NAMALWA (cell line): ENCODE measurements at regions not wholly inside any gene's neighbourhood (a gene's known extent, or its start where the extent isn't known, plus 50 kb on each side); places are given as distances from the start of the nearest gene placed in this dataset.
A peak's percentile ranks its signal among the peaks of the same experiment; 100 is the strongest.
"Not testable (repeated sequence)": the region's sequence is repeated elsewhere in the genome, so short reads cannot be mapped to it uniquely, and the experiment has no call there.

Source experiments
- DNase-seq: peaks from one replicate; pipeline ENCODE4 v3.0.0-alpha.2; 2015; ENCODE audit warnings: low spot score

DNA sequence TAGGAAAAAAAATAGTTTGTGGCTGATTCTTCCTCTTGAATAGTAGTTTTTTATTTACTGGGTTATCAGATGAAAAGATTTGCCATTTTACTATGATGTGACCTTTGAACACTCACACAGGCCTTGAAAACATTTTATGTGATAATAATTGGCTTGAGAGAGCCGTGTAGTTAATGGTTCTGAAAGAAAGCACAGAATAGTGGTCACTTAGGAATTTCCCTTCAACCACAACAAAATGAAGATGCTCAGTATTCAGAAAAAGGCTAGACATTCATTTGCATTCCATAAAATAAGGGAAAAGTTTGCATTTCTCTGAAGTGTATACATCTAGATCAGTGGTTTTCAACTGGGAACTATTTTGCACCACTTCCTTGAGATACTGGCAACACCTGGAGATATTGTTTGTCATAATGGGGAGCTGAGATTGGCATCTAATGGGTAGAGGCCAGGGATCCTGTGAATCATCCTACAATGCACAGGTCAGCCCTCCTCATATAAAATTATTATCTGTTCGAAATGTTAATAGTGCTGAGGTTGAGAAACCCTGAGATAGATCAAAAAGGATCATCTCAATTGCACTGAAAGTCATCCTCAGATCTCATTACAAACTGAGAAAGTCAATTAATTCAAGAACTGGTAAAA is 446.4 kb upstream of the CCNG1 start:
- DNase-seq = no peak

DNA sequence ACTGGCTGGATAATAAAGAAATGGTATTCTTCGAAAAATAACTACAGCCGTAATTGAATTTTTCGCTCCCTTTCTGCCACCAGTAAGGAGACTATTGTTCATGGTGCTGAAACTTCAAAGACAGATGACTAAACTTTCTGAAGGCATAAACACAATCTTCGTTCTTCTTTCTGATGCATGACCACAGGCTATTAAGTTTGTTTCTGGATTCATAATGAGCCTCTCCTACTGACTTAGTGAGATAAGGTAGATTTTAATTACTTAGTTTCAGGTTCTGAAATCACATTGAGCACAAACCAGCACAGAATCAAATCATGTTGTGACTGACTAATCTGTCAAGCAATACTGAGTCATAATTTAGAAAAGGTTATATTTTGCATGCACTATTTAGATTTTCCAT is 441.8 kb upstream of the CCNG1 start:
- DNase-seq = no peak

GRCh38 chr5:162996053-162996452 is 441.3 kb upstream of the CCNG1 start:
- no peak for DNase-seq

GRCh38 chr5:163005949-163006348 is 431.4 kb upstream of the CCNG1 start:
- no peak for DNase-seq

DNA sequence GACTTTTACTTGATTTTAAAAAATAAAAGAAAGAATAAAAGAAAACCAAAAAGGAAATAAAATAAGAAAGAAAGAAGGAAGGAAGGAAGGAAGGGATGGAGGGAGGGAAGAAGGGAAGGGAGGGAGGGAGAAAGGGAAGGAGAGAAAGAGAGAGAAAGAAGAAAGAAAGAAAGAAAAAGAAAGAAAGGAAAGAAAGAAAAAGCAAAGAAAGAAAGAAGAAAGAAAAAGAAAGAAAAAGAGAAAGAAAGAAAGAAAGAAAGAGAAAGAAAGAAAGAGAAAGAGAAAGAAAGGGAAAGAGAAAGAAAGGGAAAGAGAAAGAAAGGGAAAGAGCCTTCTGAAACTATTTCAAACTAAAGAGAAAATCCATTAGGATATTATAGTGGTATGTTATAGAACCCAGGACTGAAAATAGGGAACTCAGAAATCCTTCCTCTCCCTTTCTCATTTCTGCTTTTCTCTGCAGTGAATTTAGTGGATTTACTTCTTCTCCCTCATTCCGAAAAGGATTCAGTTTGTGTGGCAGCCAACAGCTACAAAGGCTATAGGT is 414.7 kb upstream of the CCNG1 start:
- no peak for DNase-seq

DNA sequence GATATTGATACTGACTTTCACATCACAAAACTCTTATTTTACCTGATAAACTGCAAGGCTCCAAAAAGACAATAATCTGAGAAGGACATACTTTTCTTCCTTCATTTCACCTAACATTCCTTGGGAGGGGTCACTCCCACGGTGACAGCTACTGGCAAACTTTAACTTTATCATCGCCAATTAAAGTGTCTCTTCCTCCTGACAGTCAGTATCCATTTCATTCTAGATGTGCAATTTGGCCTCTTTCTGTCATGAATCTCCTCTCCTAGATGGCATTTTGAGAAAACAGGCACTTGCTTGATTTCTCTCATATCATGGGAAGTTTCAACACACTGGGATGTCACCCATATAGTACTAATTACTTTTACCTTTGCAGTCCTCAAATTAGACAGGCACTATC is 413.5 kb upstream of the CCNG1 start:
- DNase-seq = no peak

- DNase-seq = no peak
Observed at GRCh38 chr5:163024936-163025335, 412.5 kb upstream of the CCNG1 start.

DNA sequence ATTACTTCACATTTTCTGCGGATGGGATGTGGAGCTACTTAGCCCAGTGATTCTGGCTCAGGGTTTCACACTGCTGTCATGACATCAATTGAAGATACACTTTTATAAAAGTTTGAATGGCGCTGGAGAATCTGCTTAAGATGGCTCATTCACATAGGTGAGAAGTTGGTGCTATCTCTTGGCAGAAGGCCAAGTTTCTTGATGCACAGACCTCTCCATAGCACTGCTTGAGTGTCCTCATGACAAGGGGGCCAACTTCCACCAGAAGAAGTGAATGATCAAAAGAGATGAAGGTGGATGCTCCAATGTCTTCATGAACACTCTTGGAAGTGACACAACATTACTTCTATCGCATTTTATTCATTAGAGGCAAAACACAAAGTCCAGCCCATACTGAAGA is 403.7 kb upstream of the CCNG1 start:
- DNase-seq = no peak

DNA sequence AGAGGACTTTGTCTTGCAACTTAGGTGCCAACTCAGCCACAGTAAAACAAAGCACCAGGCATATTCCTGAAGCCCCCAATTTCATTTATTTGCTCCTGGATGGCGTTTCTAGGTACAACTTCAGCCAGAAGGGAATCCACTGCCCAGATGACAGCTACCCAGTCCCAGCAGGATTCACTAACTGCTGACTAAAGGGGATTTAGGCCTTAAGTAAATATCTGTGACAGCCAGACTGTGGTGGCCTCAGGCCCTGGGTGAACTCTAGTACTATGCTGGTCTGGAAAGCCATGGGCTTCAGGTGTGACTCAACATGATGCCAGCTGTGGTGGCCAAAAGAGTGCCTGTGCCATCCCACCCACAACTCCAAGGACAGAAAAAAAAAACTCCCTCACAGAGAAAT is 396.1 kb upstream of the CCNG1 start:
- DNase-seq = no peak

DNA sequence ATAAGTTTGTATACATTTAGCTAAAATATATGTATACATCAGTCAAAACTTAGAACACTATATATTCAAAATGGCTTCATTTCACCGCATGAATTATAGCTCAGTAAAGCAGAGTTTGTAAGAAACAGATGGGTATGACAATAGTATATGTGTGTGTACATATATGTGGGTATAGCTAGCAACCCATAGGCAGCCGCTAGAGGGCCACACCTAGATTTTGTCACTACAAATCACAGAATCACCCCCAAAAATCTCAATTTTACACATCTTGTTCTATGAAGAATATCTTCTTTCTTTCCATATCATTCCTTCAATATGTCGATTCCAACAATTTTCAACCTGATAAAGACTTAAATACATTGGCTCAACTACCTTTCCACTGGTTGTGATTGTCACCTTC is 357.8 kb upstream of the CCNG1 start:
- peak; percentile 51 for DNase-seq

GRCh38 chr5:163089230-163089629 is 348.2 kb upstream of the CCNG1 start:
- no peak for DNase-seq

DNA sequence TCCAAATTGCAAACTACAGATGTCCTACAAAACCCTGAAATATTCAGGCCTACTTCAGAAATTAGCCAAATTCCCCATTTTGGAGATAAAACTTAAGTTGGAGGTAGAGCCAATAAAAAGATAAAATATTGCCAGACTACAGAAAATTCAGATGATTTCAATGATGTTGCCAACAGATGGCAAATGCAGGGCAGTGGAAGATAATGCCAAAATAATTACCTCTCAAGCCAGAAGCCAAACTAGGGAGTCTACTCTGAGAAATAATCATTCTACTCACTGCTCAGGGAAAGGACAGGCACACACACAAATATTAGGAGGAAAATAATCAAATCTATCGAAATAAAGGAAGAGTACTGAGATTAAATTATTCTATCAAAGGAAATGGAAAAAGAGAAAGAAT is 347.5 kb upstream of the CCNG1 start:
- DNase-seq = no peak

DNA sequence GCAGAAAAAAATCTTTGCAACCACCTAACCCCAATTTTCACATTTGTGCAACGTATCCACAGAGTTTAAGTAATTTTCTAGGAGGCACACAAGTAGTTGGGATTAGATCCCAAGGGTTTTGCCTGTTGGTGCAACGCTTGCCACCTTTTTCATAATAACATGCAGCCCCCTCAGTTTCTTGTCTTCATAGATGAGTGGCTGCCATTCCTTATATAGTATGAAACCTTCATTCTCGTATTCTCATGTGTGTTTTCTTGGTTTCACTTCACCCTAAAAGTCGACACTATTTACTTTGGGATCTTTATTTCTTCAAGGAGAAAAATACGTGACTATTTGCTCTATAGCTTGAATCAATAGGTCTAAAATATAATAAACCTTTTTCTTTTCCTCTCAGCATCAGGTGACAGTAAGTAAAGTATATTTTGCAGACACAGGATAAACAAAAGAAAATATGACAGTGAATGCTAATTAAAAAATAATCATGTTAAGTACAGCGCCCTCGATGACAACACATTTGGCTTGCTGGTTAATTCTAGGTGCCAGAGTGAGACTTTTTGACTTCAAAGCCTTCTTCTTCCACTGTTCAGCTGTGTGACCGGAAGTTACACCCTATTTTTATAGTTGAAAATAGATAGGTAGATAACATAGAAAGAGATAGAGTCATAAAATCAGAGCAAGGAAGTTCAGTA is 342.8 kb upstream of the CCNG1 start:
- DNase-seq = peak; percentile 31

DNA sequence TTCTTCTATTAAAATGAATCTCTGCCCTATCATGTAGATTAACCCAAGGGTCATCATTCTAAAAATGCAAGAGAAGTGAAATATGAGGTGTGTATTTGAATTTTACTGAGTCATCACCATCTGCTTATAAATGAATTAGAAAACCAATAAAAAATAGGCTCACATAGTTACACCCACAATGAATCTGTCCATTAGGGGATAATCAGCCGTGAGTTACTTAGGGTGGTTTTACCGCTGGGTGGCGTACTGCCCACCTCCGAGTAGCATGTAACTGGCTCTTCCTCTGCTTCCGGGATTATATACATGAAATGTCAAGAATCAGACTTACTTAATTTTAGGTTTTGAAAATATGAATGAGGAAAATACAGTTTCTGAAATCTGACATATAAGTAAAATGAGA is 332.9 kb upstream of the CCNG1 start:
- DNase-seq = peak; percentile 55

DNA sequence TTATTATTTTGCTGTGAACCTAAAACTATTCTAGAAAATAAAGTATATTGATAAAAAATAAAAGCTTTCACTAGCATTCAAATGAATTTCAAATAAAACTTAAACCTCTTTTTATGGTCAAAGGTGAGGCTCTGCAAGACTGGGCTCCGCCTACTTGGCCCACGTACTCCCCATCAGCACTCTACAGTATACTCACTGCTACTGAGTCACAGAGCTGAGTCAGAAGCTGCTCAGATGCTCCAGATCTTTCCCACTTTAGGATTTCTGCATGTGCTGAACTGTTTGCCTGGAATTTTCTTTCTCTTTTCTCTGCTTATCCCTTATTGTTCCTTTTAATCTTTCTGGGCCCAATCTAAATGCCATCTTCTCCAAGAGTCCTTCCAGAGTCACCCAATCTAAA is 331.9 kb upstream of the CCNG1 start:
- no peak for DNase-seq

- DNase-seq = no peak
Observed at GRCh38 chr5:163106098-163106497, 331.3 kb upstream of the CCNG1 start.

DNA sequence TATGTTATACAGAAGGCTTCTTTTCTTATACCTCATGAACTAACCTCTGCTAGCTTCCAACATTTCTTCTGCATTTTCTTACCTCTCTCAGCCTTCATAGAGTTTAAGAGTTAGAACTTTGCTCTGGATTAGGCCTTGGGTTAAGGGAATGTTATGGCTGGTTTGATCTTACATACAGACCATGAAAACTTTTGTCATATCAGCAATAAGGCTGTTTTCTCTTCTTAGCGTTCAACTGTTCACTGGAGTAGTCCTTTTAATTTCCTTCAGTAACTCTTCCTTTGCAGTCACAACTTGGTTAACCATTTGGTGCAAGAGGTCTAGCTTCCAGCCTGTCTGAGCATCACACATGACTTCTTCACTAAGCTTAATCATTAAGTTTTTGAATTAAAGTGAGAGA is 329.0 kb upstream of the CCNG1 start:
- no peak for DNase-seq

DNA sequence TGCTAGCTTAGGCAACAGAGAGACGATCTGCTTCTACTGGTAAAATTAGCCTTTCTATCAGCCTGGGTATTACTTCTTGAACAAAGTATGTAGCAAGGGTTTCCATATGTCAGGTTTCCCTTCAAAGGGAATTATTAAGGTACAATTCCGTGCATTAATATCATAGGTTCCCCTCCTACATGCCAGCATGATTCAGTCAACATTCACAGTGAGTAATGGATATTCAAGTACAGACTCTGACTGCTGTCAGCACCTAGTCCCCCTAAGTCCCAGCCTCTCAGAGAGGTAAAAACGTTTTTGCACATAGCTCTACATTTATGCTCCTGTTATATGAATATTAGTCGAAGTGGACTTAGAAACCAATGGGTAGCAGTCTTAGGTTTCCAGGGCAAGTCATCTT is 322.4 kb upstream of the CCNG1 start:
- DNase-seq = no peak

GRCh38 chr5:163116618-163117017 is 320.8 kb upstream of the CCNG1 start:
- DNase-seq = not testable (repeated sequence)

DNA sequence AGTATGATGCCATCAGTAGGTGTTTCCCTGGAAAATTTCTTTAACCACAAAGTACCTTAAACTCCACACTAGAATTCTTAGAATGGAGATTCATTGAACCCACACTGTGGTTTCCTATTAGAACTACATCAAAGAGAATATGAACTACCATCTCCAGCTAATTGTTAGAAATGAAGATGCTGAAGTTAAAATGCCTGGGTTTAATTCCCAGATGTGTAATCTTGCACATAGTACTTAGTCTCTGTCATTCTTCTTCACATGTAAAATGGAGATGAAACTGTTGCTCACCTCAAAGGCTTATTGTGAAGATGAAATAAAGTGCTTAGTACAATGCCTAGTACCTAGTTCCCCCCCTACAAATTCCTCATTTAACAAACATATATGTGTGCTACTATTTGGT is 303.3 kb upstream of the CCNG1 start:
- DNase-seq = no peak

DNA sequence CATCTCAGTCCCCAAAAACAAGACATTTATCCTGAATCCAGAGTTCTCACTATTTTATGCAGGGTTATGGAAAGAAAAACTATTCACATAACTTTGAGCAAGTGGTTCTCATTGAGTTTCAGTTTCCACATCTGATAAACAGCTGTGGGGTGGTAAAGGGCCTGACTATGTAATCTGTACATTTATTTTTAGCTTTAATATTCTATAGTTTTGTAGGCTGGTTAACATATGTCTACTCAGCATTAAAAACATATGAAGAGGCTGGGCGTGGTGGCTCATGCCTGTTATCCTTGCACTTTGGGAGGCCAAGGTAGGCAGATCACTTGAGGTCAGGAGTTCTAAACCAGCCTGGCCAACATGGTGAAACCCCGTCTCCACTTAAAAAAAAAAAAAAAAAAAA is 301.5 kb upstream of the CCNG1 start:
- no peak for DNase-seq

DNA sequence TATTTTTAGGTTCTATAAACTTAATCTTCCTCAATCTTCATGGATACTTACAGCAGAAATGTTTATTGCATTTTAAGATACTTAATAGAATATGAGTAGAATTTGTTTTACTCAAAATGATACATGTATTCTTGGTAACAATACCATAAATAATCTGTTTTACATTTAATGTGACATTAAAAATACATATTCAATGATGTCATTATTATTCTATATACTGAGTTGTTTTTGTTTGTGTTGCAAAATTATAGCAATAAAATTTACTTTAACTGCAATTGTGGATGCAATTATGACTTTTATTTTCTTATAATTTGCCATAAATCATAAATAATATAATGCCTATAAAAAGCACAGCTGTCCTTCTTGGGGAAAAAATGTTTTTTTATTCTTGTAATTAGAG is 275.9 kb upstream of the CCNG1 start:
- no peak for DNase-seq

DNA sequence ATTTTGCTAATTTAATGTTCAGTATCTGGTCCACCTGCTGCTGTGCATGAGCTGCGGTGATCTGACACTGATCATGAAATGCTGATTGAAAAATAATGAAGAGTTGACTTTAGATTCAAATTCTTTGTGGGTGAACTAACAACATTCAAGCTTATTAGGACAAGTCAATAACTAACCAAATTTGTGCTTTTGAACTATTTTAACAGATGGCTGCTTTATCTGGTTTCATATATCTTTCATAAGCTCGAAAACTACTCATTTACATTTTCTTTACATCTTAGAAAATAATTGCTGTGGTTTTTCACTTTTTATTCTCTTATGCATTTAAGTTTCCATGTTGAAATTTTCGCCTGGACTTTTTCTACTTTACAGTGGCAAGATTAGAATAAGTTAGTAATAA is 274.8 kb upstream of the CCNG1 start:
- no peak for DNase-seq

- DNase-seq = no peak
Observed at GRCh38 chr5:163163858-163164257, 273.5 kb upstream of the CCNG1 start.
